HEK293T (cell line): ENCODE measurements at regions not wholly inside any gene's neighbourhood (a gene's known extent, or its start where the extent isn't known, plus 50 kb on each side); places are given as distances from the start of the nearest gene placed in this dataset.

Experiments
- ARNT ChIP-seq: fragments of 450-650 bp; IDR thresholded peaks from 2 replicates; pipeline ENCODE4 v1.6.1; 2017; ENCODE audit warnings: mild to moderate bottlenecking
- BHLHE40 ChIP-seq: fragments of 450-650 bp; IDR thresholded peaks from 2 replicates; pipeline ENCODE4 v1.6.1; 2016; ENCODE audit warnings: mild to moderate bottlenecking, moderate library complexity, borderline replicate concordance
- ELF4 ChIP-seq: fragments of 450-650 bp; IDR thresholded peaks from 2 replicates; pipeline ENCODE4 v1.6.1; 2017; ENCODE audit warnings: antibody characterized with exemption
- FOXA1 ChIP-seq: fragments of 450-650 bp; IDR thresholded peaks from 2 replicates; pipeline ENCODE4 v1.6.1; 2016; ENCODE audit warnings: mild to moderate bottlenecking
- FOXK2 ChIP-seq: fragments of 450-650 bp; IDR thresholded peaks from 2 replicates; pipeline ENCODE4 v1.6.1; 2016; ENCODE audit warnings: mild to moderate bottlenecking
- FOXM1 ChIP-seq: fragments of 450-650 bp; IDR thresholded peaks from 2 replicates; pipeline ENCODE4 v1.6.1; 2017; ENCODE audit warnings: mild to moderate bottlenecking, borderline replicate concordance
- HDGF ChIP-seq: fragments of 450-650 bp; IDR thresholded peaks from 2 replicates; pipeline ENCODE4 v1.6.1; 2017; ENCODE audit warnings: antibody characterized with exemption, borderline replicate concordance
- L3MBTL2 ChIP-seq: fragments of 450-650 bp; conservative IDR thresholded peaks from 2 replicates; pipeline ENCODE4 v1.6.1; 2016; ENCODE audit warnings: mild to moderate bottlenecking
- NFRKB ChIP-seq: fragments of 450-650 bp; IDR thresholded peaks from 2 replicates; pipeline ENCODE4 v1.6.1; 2016; ENCODE audit warnings: mild to moderate bottlenecking, moderate library complexity
- SP1 ChIP-seq: fragments of 450-650 bp; IDR thresholded peaks from 2 replicates; pipeline ENCODE4 v1.6.1; 2017
- SUZ12 ChIP-seq: fragments of 450-650 bp; IDR thresholded peaks from 2 replicates; pipeline ENCODE4 v1.6.1; 2016; ENCODE audit warnings: mild to moderate bottlenecking
- TARDBP ChIP-seq: fragments of 450-650 bp; IDR thresholded peaks from 2 replicates; pipeline ENCODE4 v1.6.1; 2016
- ZNF384 ChIP-seq: fragments of 450-650 bp; IDR thresholded peaks from 2 replicates; pipeline ENCODE4 v1.6.1; 2016
- TF ChIP-seq, protein P1 (sequence below): fragments of 450-650 bp; IDR thresholded peaks from 2 replicates; pipeline ENCODE4 v1.6.1; 2016

DNA sequence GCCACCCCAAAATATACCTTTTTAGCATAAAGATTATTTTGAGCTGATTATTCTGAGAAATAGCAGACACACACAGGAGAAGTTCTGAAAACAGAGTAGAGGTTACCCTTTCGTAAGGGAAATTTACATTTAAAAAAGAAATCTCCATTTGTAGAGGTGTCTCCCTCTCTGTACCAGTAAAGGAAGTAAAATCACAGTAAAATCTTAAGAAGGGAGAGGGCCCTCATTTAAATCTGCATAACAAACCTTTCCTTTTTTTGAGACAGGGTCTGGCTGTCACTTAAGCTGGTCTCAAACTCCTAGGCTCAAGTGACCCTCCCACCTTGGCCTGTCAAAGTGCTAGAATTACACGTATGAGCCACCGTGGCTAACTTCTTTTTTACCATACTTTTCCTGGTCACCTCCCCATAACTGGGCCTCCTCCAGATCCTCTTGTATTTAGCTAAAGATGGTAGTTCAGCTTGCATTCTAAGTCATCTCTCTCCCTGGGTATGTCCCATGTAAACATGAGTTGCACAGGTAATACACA is 92.2 kb upstream of the INTU start:
- TF ChIP-seq SP1: no peak
- TF ChIP-seq ZNF384: no peak
- no peak for TF ChIP-seq ARNT
- TF ChIP-seq FOXK2: no peak
- TF ChIP-seq FOXM1: no peak
- TF ChIP-seq, protein P1, sequence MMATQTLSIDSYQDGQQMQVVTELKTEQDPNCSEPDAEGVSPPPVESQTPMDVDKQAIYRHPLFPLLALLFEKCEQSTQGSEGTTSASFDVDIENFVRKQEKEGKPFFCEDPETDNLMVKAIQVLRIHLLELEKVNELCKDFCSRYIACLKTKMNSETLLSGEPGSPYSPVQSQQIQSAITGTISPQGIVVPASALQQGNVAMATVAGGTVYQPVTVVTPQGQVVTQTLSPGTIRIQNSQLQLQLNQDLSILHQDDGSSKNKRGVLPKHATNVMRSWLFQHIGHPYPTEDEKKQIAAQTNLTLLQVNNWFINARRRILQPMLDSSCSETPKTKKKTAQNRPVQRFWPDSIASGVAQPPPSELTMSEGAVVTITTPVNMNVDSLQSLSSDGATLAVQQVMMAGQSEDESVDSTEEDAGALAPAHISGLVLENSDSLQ: no peak
- no peak for TF ChIP-seq SUZ12
- no peak for TF ChIP-seq BHLHE40
- TF ChIP-seq NFRKB: no peak
- no peak for TF ChIP-seq ELF4
- TF ChIP-seq HDGF: no peak
- no peak for TF ChIP-seq TARDBP
- no peak for TF ChIP-seq FOXA1
- no peak for TF ChIP-seq L3MBTL2
